GM19351 (cell line): ENCODE measurements at regions not wholly inside any gene's neighbourhood (a gene's known extent, or its start where the extent isn't known, plus 50 kb on each side); places are given as distances from the start of the nearest gene placed in this dataset.

Source experiments
- ATAC-seq: cut with Tn5 transposase; IDR thresholded peaks from one replicate; pipeline ENCODE4 v1.9.1; 2021; ENCODE audit warnings: mild to moderate bottlenecking, moderate library complexity; ENCODE audit not compliant: unreplicated experiment

DNA sequence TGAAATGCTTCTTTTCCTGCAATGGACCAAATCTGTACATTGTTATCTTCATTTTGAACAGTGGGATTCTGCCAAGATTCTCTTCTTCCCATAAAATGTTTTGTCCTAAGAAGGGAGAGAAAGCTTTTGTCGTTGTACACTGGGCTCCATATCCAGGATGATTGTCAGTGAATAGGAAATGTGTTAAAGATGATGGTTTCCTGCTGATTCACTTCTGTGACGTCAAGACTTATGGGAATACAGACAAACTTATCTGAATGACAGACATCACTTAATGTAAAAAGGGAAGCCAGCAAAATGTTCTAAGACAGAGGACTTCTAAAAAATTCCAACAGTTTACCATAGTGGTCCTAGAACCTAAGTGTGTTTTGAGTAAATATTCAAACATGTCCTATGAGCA is 53.7 kb upstream of the HPF1 start:
- ATAC-seq = no peak

DNA sequence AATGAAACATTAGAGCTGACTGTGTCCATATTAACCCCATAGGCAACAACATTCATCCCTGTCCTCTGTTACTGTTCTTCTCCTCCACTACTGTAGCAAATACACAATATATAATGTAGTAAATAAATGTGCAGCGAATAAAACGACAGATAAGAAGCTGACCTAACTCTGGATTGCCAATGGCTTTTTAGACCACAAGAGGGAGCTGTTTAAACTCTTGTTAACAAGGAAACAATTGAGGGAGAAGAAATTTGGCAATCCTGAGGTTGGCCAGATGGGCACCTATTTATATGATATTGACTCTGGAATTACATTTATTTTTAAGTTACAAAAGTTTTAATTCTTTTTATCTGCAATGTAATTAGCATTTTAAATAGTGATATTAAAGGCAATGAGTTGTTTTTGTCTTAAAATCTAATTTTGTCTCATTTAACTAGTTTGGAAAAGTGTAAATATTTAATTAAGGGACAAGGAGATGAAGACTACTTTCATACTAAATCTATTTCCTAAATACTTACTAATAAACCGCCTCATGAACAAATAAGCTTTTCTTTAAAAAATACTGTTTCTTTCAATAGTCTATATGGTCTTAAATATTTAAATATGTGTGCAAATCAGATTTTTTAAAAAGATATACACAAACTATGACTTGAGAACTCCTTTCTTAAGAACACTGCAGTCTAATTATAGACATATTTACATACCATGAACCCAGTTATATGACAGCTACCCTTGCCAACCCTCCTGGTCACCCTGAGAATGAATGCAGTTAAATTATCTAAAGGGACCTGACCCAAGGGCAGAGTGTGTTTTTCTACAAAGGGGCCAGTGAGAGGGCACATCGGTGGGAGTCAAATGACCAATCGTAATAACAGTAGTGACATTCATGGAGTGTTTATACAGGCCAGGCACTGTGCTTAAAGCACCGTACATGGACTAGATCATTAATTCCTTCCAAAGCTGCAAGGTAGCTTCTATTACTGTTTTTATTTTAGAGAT is 52.9 kb upstream of the HPF1 start:
- peak; percentile 64 for ATAC-seq

DNA sequence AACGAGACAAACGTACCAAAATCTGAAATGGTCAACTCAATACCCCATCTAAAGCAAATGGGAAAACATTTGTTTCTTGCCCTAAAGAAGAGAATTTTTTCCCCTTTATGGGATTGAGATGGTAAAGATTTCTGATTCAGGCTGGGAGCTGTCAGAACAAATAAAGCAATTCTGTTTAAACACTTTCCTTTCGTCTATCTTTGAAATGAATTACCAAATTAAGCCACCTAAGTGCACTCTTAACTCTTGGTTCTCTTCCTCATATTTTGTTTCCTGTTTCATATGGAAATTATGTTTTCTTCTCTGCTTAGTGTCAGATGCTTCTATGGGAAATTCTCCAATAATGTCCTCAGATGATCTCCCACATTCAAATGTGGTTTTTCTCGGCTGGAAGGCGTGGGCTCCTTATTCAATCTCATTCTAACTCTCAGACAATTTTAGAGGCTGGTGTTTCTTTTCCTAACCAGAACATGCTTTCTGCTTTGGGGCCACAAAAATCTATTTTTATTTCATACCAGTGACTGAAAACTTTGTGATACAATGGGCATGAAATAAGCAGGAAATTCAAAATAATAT is 50.3 kb upstream of the HPF1 start:
- no peak for ATAC-seq
